GM12892 (cell line): ENCODE measurements at regions not wholly inside any gene's neighbourhood (a gene's known extent, or its start where the extent isn't known, plus 50 kb on each side); places are given as distances from the start of the nearest gene placed in this dataset.

Experiments
- POLR2A ChIP-seq: IDR thresholded peaks from 2 replicates; pipeline ENCODE4 v1.6.1; 2011; ENCODE audit warnings: low read depth, low read length, control low read depth
- TAF1 ChIP-seq: IDR thresholded peaks from 2 replicates; pipeline ENCODE4 v1.6.1; 2011; ENCODE audit warnings: low read depth, mild to moderate bottlenecking, control low read depth, low read length, borderline replicate concordance

DNA sequence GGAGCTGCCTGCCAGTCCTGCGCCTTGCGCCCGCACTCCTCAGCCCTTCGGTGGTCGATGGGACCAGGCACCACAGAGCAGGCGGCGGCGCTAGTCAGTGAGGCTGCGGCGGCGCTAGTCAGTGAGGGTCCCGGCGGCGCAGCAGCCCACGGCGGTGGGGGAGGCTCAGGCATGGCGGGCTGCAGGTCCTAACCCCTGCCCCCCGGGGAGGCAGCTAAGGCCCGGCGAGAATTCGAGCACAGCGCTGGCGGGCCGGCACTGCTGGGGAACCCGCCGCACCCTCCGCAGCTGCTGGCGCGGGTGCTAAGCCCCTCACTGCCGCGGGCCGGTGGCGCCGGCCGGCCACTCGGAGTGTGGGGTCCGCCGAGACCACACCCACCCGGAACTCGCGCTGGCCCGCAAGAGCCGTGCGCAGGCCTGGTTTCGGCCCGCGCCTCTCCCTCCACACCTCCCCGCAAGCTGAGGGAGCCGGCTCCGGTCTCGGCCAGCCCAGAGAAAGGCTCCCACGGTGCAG lies 867.4 kb downstream of the DSC3 start:
- TF ChIP-seq TAF1: no peak
- TF ChIP-seq POLR2A: no peak
